Stimulated activated CD8-positive, alpha-beta memory T cell treated with anti-CD3 and anti-CD28 coated beads, Interleukin-2, amount 100 ng/mL, for 1 hour (primary cell): ENCODE measurements at regions not wholly inside any gene's neighbourhood (a gene's known extent, or its start where the extent isn't known, plus 50 kb on each side); places are given as distances from the start of the nearest gene placed in this dataset.
"Not testable (repeated sequence)": the region's sequence is repeated elsewhere in the genome, so short reads cannot be mapped to it uniquely, and the experiment has no call there.

ENCODE experiments used
- DNase-seq, 2 donors: peaks; one replicate each; pipeline ENCODE4 v3.0.0-alpha.2; 2020; ENCODE audit warnings: low read depth in 2 of 2

- DNase-seq: no peak
Measured at GRCh38 chr2:239660390-239661230, 259.8 kb upstream of the HDAC4 start.

- no peak for DNase-seq
Measured at GRCh38 chr2:239657992-239658391, 257.2 kb upstream of the HDAC4 start.

- no peak for DNase-seq
Measured at GRCh38 chr2:239657236-239657635, 256.4 kb upstream of the HDAC4 start.

- DNase-seq: no peak
Measured at GRCh38 chr2:239654266-239654665, 253.4 kb upstream of the HDAC4 start.

GRCh38 chr2:239651859-239652258 is 251.0 kb upstream of the HDAC4 start:
- no peak for DNase-seq

- DNase-seq: no peak
Measured at GRCh38 chr2:239650674-239651073, 249.9 kb upstream of the HDAC4 start.

GRCh38 chr2:239649309-239649708 is 248.5 kb upstream of the HDAC4 start:
- no peak for DNase-seq

- DNase-seq: no peak
Measured at GRCh38 chr2:239648607-239649006, 247.8 kb upstream of the HDAC4 start.

- no peak for DNase-seq
Measured at GRCh38 chr2:239647052-239647819, 246.4 kb upstream of the HDAC4 start.

- no peak for DNase-seq
Measured at GRCh38 chr2:239646184-239646583, 245.4 kb upstream of the HDAC4 start.

- not testable (repeated sequence) for DNase-seq
Measured at GRCh38 chr2:239644594-239644993, 243.8 kb upstream of the HDAC4 start.

- no peak for DNase-seq
Measured at GRCh38 chr2:239644011-239644410, 243.2 kb upstream of the HDAC4 start.

- no peak for DNase-seq
Measured at GRCh38 chr2:239642406-239643004, 241.7 kb upstream of the HDAC4 start.

GRCh38 chr2:239641904-239642303 is 241.1 kb upstream of the HDAC4 start:
- not testable (repeated sequence) for DNase-seq

- DNase-seq: no peak
Measured at GRCh38 chr2:239640676-239641578, 240.1 kb upstream of the HDAC4 start.

- DNase-seq: no peak
Measured at GRCh38 chr2:239640210-239640609, 239.4 kb upstream of the HDAC4 start.

GRCh38 chr2:239639421-239640185 is 238.8 kb upstream of the HDAC4 start:
- no peak for DNase-seq

GRCh38 chr2:239638376-239638775 is 237.6 kb upstream of the HDAC4 start:
- DNase-seq: no peak

GRCh38 chr2:239636808-239637207 is 236.0 kb upstream of the HDAC4 start:
- DNase-seq: no peak

GRCh38 chr2:239634769-239635168 is 233.9 kb upstream of the HDAC4 start:
- no peak for DNase-seq
